ENCODE measurements at regions not wholly inside any gene's neighbourhood (a gene's known extent, or its start where the extent isn't known, plus 50 kb on each side); places are given as distances from the start of the nearest gene placed in this dataset.

DNA sequence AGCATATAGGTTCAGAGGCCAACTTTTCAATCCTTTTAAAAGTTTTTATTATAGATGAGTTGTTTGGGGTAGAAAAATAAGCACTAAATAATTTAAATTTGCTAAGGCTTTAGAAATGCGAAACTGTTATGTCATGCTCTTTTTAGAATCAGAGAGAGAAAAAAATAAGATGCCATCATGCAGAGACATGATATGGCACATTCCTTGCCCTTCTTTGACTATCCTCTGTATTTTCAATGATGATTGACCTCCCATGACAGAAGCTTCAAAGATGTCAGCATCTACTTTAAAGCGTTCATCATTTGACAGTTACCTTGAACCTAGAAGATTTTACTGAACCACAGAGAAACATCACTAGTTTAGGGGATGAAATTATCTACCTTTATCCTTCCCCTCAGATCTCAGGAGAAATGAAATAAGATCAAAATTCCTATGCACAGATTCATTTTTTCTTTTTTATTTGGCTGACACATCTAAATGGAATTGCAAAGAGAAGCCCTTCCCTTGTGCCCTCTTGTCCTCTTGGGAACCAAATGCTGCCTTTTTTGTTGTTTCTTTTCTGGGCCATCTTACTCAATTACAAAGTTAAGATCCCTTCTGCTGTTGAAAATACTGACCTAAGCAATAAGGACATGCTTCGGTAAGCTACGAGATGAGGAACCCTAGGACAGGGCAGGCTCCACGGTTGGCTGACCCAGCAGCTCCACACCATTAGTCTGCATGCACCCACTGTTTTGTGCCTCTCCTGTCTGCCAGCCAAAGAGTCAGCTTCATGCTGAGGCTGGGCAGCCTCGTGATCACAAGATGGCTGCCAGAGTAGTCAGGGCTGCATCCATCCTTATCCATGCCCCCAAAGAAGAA lies 289.7 kb upstream of the TPM1 start:
- DNase-seq (ENCODE audit: low read depth): no peak
- TF ChIP-seq, protein P1, sequence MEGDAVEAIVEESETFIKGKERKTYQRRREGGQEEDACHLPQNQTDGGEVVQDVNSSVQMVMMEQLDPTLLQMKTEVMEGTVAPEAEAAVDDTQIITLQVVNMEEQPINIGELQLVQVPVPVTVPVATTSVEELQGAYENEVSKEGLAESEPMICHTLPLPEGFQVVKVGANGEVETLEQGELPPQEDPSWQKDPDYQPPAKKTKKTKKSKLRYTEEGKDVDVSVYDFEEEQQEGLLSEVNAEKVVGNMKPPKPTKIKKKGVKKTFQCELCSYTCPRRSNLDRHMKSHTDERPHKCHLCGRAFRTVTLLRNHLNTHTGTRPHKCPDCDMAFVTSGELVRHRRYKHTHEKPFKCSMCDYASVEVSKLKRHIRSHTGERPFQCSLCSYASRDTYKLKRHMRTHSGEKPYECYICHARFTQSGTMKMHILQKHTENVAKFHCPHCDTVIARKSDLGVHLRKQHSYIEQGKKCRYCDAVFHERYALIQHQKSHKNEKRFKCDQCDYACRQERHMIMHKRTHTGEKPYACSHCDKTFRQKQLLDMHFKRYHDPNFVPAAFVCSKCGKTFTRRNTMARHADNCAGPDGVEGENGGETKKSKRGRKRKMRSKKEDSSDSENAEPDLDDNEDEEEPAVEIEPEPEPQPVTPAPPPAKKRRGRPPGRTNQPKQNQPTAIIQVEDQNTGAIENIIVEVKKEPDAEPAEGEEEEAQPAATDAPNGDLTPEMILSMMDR (IDR thresholded peaks at IDR 0.05; ENCODE audit: control insufficient read depth, insufficient read depth, low read depth, low read length, missing control alignments): no peak
- no peak overlapping the region for H3K4me3 ChIP-seq (ENCODE audit: control insufficient read depth, low read depth, low read length)

DNA sequence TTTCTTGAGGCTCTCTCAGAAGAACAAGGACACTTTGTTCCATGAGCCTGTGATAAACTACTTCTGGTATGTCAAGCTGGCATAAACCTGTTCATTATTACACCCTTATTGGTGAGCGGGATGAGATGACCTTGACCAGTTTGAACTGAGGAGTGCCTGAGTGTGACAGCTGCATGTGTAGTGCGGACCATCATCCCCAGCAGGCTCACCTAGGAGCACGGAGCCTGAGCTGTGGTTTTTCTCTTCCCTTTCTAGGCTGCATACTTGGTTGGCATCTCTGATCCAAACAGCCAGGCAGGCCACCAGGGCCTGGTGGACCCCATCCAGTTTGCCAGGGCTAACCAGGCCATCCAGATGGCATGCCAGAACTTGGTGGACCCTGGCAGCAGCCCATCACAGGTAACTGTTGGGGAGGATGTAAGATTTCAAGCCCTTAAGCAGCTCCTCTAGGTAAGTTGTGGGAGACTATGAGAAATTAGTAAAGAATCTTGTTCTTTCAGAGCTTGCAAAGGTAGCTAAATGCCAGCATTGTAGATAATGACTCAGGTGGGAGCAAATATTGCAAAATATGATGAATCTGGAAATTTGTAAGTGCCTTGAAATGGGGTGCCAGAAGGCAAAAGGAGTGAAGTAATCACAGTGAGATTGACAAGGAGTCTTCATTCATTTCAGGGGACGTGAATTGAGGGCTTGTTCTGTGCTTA lies 288.9 kb upstream of the TPM1 start:
- TF ChIP-seq, protein P1 (IDR thresholded peaks at IDR 0.05; ENCODE audit: control insufficient read depth, insufficient read depth, low read depth, low read length, missing control alignments): no peak
- H3K4me3 ChIP-seq (ENCODE audit: control insufficient read depth, low read depth, low read length): no peak overlapping the region
- no peak for DNase-seq (ENCODE audit: low read depth)

DNA sequence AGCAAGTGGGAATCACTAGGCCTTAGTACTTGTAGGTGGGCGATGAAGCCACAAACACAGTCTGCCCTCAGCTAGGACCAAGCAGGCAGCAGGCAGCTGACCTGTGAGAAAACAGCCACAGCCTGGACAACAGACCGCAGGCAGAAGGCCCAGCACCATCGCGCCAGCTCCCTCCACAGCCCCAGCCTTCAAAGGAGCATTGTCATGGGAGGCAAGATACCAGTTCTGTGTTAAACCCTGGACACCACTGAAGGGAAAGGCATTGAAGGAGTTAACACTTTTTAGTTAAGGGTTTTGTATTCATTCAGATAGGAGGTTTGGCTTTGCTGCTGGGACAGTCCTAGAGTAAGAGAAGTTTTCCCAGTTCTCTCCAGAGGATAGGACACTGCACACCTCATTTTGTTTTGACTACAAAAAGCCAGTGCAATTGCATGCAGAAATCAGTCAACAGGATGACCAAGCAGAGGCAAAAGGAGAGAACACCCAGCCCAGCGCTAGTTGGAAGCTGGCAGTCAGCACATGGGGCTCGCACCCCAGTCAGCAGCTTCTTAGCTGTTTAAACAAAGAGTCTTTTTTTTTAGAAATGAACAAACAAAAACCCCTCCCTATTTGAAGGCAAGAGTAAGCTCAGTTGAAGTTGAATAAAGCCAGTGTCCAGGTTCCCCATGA lies 286.1 kb upstream of the TPM1 start:
- TF ChIP-seq, protein P1 (IDR thresholded peaks at IDR 0.05; ENCODE audit: control insufficient read depth, insufficient read depth, low read depth, low read length, missing control alignments): no peak
- H3K4me3 ChIP-seq (ENCODE audit: control insufficient read depth, low read depth, low read length): no peak overlapping the region
- DNase-seq (ENCODE audit: low read depth): no peak

DNA sequence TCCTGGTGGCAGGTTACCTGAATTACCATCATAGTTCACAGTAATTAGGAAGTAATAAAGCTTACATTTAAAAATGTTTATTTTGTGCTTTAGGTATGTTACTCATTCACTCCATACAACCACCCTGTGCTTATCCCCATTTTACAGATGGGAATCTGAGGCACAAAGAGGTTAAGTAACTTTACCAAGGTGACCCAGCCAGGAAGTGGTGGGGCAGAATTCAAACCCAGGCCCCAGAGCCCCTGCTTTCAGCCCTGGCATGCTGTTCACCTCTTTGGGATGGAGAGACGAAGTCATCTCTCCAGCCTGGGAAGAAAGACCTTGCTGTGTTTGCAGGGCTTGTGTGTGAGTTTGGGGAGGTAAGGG lies 285.6 kb upstream of the TPM1 start:
- H3K4me3 ChIP-seq (ENCODE audit: control insufficient read depth, low read depth, low read length): no peak overlapping the region
- DNase-seq (ENCODE audit: low read depth): no peak
- TF ChIP-seq, protein P1 (IDR thresholded peaks at IDR 0.05; ENCODE audit: control insufficient read depth, insufficient read depth, low read depth, low read length, missing control alignments): no peak

DNA sequence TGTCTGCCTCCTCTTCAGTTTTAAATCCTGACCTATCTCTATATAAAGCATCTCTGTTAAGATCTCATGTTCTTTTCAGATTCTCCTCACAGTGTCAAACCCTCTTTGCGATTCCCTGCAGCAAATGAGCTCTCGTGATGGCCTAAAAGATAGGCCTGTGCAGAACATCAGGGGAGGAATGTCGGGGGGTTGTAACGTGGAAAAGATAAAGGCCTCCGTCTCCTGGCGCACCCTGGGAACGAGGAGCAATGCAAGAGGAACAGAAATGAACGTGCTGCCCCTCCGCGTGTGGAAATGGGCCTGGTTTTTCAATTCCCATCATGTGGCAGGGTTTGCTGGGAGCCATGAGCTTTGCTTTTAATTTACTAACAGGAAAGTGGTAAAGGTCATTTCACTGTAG lies 285.0 kb upstream of the TPM1 start:
- TF ChIP-seq, protein P1 (IDR thresholded peaks at IDR 0.05; ENCODE audit: control insufficient read depth, insufficient read depth, low read depth, low read length, missing control alignments): no peak
- no peak for DNase-seq (ENCODE audit: low read depth)
- H3K4me3 ChIP-seq (ENCODE audit: control insufficient read depth, low read depth, low read length): no peak overlapping the region

DNA sequence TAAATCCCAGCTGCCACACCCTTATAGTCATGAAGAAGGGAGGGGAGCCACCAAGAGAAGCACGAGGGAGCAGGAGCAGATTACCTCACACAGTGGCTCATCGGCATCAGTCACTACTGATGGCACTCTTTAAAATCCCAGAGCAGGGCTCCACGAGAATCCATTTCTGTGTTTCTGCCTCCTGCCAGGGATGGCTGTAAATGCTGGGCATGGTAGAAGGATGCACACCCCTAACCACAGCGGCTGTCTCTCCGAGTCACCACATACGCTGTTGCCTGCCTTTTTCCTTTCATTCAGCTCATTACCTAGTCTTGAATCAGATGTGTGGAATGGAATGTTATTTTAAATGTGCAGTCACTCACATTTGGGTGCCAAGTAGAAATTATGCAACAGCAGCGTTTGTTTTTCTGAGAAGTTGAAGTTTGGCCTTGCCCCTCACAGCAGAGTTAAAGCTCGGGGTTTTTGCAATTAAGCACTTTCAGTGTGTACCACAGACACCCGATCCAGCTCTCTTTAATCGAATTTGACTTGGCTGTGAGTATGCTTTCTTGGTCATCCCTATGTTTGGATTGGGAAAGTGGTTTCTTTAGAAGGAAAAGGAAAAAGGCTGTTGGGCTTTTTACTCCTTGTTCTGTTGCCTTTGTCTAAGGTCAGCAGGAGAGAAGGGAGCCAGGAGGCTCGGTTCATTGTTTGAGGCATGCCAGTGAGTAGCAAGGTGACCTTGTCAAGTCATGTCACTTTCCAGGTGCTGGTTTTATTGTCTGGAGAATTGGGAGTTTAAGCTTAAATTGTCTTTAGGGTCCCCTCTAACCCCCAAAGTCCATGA lies 284.2 kb upstream of the TPM1 start:
- H3K4me3 ChIP-seq (ENCODE audit: control insufficient read depth, low read depth, low read length): no peak overlapping the region
- peak; percentile 88 for DNase-seq (ENCODE audit: low read depth)
- TF ChIP-seq, protein P1 (IDR thresholded peaks at IDR 0.05; ENCODE audit: control insufficient read depth, insufficient read depth, low read depth, low read length, missing control alignments): no peak

Data from AG09309 (cell line).